ENCODE measurements at regions not wholly inside any gene's neighbourhood (a gene's known extent, or its start where the extent isn't known, plus 50 kb on each side); places are given as distances from the start of the nearest gene placed in this dataset.
"Not testable (repeated sequence)": the region's sequence is repeated elsewhere in the genome, so short reads cannot be mapped to it uniquely, and the experiment has no call there.

DNA sequence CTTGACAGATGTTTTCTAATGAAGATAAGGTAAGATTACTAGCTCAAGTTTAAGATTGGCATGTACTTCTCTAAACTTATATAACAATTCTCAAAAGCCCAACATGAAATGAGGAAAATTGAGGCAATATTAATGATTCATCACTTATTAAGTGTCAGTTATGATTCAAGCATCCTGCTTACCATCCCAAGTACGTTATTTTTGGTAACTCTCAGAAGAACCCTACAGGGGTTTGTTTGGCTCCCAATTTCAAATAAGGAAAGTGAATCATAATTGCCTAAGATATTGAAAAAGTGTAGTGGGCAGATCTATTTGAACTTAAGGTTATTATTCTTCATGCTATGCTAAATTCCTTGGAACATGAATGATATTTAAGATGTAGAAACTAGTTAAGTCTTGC is 387.9 kb upstream of the TENM3 start:
- WGBS, 2 donors = 53 to 76% methylated on average over 1 of the region's 1 CpG
- intact Hi-C loops (cut with DNase I) = no loop called here
- no peak overlapping the region for H3K27ac ChIP-seq
- TF ChIP-seq CTCF (IDR thresholded peaks at IDR 0.05) = no peak
- no peak for TF ChIP-seq POLR2A (IDR thresholded peaks at IDR 0.05)
- H3K4me1 ChIP-seq = peaks cover 7% of the 10 kb centered on the region
- H3K4me3 ChIP-seq = no peak overlapping the region
- no peaks in the 10 kb centered on the region for H3K27me3 ChIP-seq
- ATAC-seq = no peak
- H3K9me3 ChIP-seq = no peaks in the 10 kb centered on the region
- H3K36me3 ChIP-seq (replicated peaks in 1 of 2; ENCODE audit: insufficient read depth in 1 of 2, low read depth in 2 of 2) = no peaks in the 10 kb centered on the region
- DNase-seq = no peak

GRCh38 chr4:181857471-181857870 is 385.7 kb upstream of the TENM3 start:
- H3K4me1 ChIP-seq; intact Hi-C loops (cut with DNase I): not testable (repeated sequence)

DNA sequence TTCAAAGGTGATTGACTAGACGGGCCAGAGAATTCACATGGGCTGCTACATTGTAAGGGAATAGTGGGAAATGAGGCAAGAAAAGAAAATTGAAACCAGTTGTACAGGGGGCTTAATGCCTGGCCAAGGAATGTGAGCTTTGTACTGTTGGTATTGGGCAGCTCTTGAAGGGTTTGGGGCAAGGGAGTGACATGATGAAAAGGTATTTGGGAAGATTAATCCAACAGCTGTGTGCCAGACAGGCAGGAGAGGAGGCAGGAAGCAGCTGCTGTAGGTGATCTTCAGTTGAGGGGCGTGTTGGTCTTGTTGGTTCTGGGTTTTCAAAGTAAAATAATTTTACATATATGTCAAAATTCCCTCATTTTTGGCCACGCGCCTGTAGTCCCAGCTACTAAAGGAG is 384.5 kb upstream of the TENM3 start:
- no peak for ATAC-seq
- Histone ChIP-seq H3K27ac (no peak overlapping the region), H3K27me3 (no peaks in the 10 kb centered on the region), H3K9me3 (no peaks in the 10 kb centered on the region), H3K4me1 (peaks cover 7% of the 10 kb centered on the region), H3K36me3 (replicated peaks in 1 of 2; ENCODE audit: insufficient read depth in 1 of 2, low read depth in 2 of 2) (no peaks in the 10 kb centered on the region), H3K4me3 (no peak overlapping the region)
- no peak for TF ChIP-seq POLR2A (IDR thresholded peaks at IDR 0.05)
- no peak for TF ChIP-seq CTCF (IDR thresholded peaks at IDR 0.05)
- no peak for DNase-seq
- intact Hi-C loops (cut with DNase I) = no loop called here
- 62 to 68% methylated on average over 4 of the region's 4 CpGs for WGBS, 2 donors

More at GRCh38 chr4:181857471-181857870, 385.7 kb upstream of the TENM3 start:
- WGBS, 2 donors = 80 to 93% methylated on average over 1 of the region's 1 CpG
- not testable (repeated sequence) for H3K9me3 ChIP-seq; H3K27me3 ChIP-seq; H3K4me3 ChIP-seq; DNase-seq; ATAC-seq; H3K36me3 ChIP-seq (replicated peaks in 1 of 2; ENCODE audit: insufficient read depth in 1 of 2, low read depth in 2 of 2); H3K27ac ChIP-seq

GRCh38 chr4:181859439-181859838 is 383.8 kb upstream of the TENM3 start:
- no peak overlapping the region for H3K4me3 ChIP-seq
- H3K27ac ChIP-seq = no peak overlapping the region
- peaks cover 7% of the 10 kb centered on the region for H3K4me1 ChIP-seq
- TF ChIP-seq POLR2A (IDR thresholded peaks at IDR 0.05) = no peak
- TF ChIP-seq CTCF (IDR thresholded peaks at IDR 0.05) = no peak
- ATAC-seq = no peak
- H3K9me3 ChIP-seq = no peaks in the 10 kb centered on the region
- intact Hi-C loops (cut with DNase I) = no loop called here
- WGBS, 2 donors = 62 to 64% methylated on average over 2 of the region's 2 CpGs
- H3K36me3 ChIP-seq (replicated peaks in 1 of 2; ENCODE audit: insufficient read depth in 1 of 2, low read depth in 2 of 2) = no peaks in the 10 kb centered on the region
- H3K27me3 ChIP-seq = no peaks in the 10 kb centered on the region
- no peak for DNase-seq

GRCh38 chr4:181860157-181860556 is 383.0 kb upstream of the TENM3 start:
- 26 to 36% methylated on average over 7 of the region's 7 CpGs for WGBS, 2 donors
- H3K4me3 ChIP-seq = no peak overlapping the region
- no peak overlapping the region for H3K27ac ChIP-seq
- no peak for DNase-seq
- TF ChIP-seq CTCF (IDR thresholded peaks at IDR 0.05) (no peak), POLR2A (IDR thresholded peaks at IDR 0.05) (no peak)
- H3K36me3 ChIP-seq (replicated peaks in 1 of 2; ENCODE audit: insufficient read depth in 1 of 2, low read depth in 2 of 2) = no peaks in the 10 kb centered on the region
- no peaks in the 10 kb centered on the region for H3K27me3 ChIP-seq
- intact Hi-C loops (cut with DNase I) = no loop called here
- H3K9me3 ChIP-seq = no peaks in the 10 kb centered on the region
- no peak for ATAC-seq
- H3K4me1 ChIP-seq = peaks cover 7% of the 10 kb centered on the region
